WERI-Rb-1 (cell line): ENCODE measurements at regions not wholly inside any gene's neighbourhood (a gene's known extent, or its start where the extent isn't known, plus 50 kb on each side); places are given as distances from the start of the nearest gene placed in this dataset.

Experiments used
- DNase-seq: peaks from one replicate; pipeline ENCODE4 v3.0.0-alpha.2; 2020
- H3K27ac ChIP-seq: fragments of 250-450 bp; sonication (Bioruptor Pico); 2 replicates; pipeline ENCODE4 v1.5.1; 2020; ENCODE audit warnings: mild to moderate bottlenecking, moderate library complexity
- H3K27me3 ChIP-seq: fragments of 250-450 bp; sonication (Bioruptor Pico); 2 replicates; pipeline ENCODE4 v1.5.1; 2021; ENCODE audit warnings: mild to moderate bottlenecking, low read depth, moderate library complexity; ENCODE audit not compliant: insufficient read depth, severe bottlenecking
- H3K36me3 ChIP-seq: fragments of 250-450 bp; sonication (Bioruptor Pico); 2 replicates; pipeline ENCODE4 v1.5.1; 2020; ENCODE audit warnings: mild to moderate bottlenecking, moderate library complexity
- H3K4me3 ChIP-seq: 2 replicates; pipeline ENCODE4 v1.5.1; 2011; ENCODE audit warnings: low read depth, mild to moderate bottlenecking, control low read depth, low read length
- H3K9me3 ChIP-seq: fragments of 250-450 bp; sonication (Bioruptor Pico); 2 replicates; pipeline ENCODE4 v1.5.1; 2021; ENCODE audit warnings: mild to moderate bottlenecking, moderate library complexity; ENCODE audit not compliant: severe bottlenecking
- CTCF ChIP-seq: IDR thresholded peaks from 2 replicates; pipeline ENCODE4 v1.5.1; 2011; ENCODE audit warnings: low read depth, mild to moderate bottlenecking, control low read depth, inconsistent platforms, low read length

DNA sequence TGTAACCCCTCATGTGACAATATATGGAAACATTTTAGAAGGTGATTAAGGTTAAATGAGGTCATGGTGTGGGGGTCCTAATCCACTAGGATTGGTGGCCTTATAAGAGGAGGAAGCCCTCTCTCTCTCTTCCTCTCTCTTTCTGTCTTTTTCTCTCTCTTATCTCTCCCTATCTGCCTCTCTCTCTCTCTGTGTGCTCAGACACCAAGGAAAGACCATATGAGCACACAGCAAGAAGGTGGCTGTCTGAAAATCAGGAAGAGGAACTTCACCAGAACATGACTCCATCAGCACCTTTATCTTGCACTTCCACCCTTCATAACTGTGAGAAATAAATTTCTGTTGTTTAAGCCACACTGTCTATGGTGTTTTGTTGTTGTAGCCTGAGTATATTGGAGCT lies 1472.2 kb downstream of the PCDH7 start:
- Histone ChIP-seq H3K4me3 (no peak overlapping the region), H3K9me3 (peaks cover 2% of the 10 kb centered on the region), H3K36me3 (no peaks in the 10 kb centered on the region), H3K27ac (no peak overlapping the region), H3K27me3 (no peaks in the 10 kb centered on the region)
- no peak for TF ChIP-seq CTCF
- no peak for DNase-seq

DNA sequence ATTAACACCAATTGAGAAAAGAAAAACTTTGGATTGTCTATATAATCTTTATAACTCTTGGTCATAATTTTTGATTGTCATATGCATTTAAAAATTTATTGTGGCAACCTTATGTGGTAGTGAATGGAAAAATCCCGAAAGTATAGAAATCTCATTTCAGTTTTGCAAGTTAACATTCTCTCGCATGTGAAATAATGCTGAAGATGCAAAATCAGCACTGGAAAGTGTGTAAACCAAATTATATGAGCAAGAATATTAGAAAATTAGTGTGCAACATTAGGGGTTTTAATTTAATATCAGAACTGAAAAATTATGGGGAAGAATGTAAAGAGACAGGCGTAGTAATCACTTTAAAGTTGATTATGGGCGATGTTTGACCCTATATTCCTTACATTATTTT lies 1472.8 kb downstream of the PCDH7 start:
- H3K36me3 ChIP-seq = no peaks in the 10 kb centered on the region
- no peak overlapping the region for H3K4me3 ChIP-seq
- peaks cover 2% of the 10 kb centered on the region for H3K9me3 ChIP-seq
- H3K27me3 ChIP-seq = no peaks in the 10 kb centered on the region
- no peak overlapping the region for H3K27ac ChIP-seq
- TF ChIP-seq CTCF = no peak
- DNase-seq = no peak

- Histone ChIP-seq H3K27me3 (no peaks in the 10 kb centered on the region), H3K36me3 (no peaks in the 10 kb centered on the region), H3K27ac (no peak overlapping the region), H3K9me3 (no peaks in the 10 kb centered on the region), H3K4me3 (no peak overlapping the region)
- TF ChIP-seq CTCF = no peak
- no peak for DNase-seq
Observed at GRCh38 chr4:32196950-32197688, 1477.0 kb downstream of the PCDH7 start.

GRCh38 chr4:32199639-32200038 lies 1479.5 kb downstream of the PCDH7 start:
- no peak for TF ChIP-seq CTCF
- no peak overlapping the region for H3K27ac ChIP-seq
- no peaks in the 10 kb centered on the region for H3K27me3 ChIP-seq
- no peak overlapping the region for H3K4me3 ChIP-seq
- no peaks in the 10 kb centered on the region for H3K9me3 ChIP-seq
- H3K36me3 ChIP-seq = no peaks in the 10 kb centered on the region
- no peak for DNase-seq

- no peaks in the 10 kb centered on the region for H3K9me3 ChIP-seq
- H3K4me3 ChIP-seq = no peak overlapping the region
- TF ChIP-seq CTCF = no peak
Observed at GRCh38 chr4:32203340-32203739, 1483.2 kb downstream of the PCDH7 start.

DNA sequence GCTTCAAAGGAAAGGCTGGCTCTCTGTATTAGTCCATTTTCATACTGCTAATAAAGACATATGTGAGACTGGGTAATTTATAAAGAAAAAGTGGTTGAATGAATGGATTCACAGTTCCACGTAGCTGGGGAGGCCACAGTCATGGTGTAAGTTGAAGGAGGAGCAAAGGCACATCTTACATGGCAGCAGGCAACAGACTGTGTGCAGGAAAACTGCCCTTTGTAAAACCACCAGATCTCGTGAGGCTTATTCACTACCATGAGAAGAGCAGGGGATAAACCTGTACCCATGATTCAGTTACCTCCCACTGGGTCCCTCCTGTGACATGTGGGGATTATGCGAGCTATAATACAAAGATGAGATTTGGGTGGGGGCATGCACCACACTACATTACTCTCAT lies 1486.6 kb downstream of the PCDH7 start:
- Histone ChIP-seq H3K27me3 (no peaks in the 10 kb centered on the region), H3K4me3 (no peak overlapping the region), H3K9me3 (no peaks in the 10 kb centered on the region), H3K27ac (no peak overlapping the region), H3K36me3 (no peaks in the 10 kb centered on the region)
- no peak for DNase-seq
- no peak for TF ChIP-seq CTCF

More at GRCh38 chr4:32203340-32203739, 1483.2 kb downstream of the PCDH7 start:
- no peak overlapping the region for H3K27ac ChIP-seq
- H3K36me3 ChIP-seq = no peaks in the 10 kb centered on the region
- H3K27me3 ChIP-seq = no peaks in the 10 kb centered on the region
- no peak for DNase-seq
